Left lung (tissue), 4 donors: ENCODE measurements at regions not wholly inside any gene's neighbourhood (a gene's known extent, or its start where the extent isn't known, plus 50 kb on each side); places are given as distances from the start of the nearest gene placed in this dataset.

Source experiments
- ATAC-seq: fragments of 200-7000 bp; cut with Tn5 transposase; one replicate; pipeline ENCODE4 v1.9.1; 2020; ENCODE audit warnings: moderate library complexity
- DNase-seq, 4 donors: peaks; one replicate each; pipeline ENCODE4 v3.0.0-alpha.2; 2013 to 2020
- H3K27ac ChIP-seq, 2 donors: fragments of 200-600 bp; sonication (generic) in 1 of 2; one replicate each; pipeline versions ENCODE4 v1.5.0 to v1.8.0; 2020 to 2021
- H3K27me3 ChIP-seq, 2 donors: fragments of 200-600 bp; sonication (generic) in 1 of 2; one replicate each; pipeline versions ENCODE4 v1.5.0 to v1.8.0; 2020 to 2021
- H3K36me3 ChIP-seq, 2 donors: fragments of 200-600 bp; sonication (generic) in 1 of 2; one replicate each; pipeline versions ENCODE4 v1.5.0 to v1.8.0; 2020 to 2021
- H3K4me1 ChIP-seq, 2 donors: fragments of 200-600 bp; one replicate each; pipeline ENCODE4 v1.8.0; 2021
- H3K4me3 ChIP-seq, 2 donors: fragments of 200-600 bp; sonication (generic) in 1 of 2; one replicate each; pipeline versions ENCODE4 v1.5.0 to v1.8.0; 2020 to 2021; ENCODE audit warnings: mild to moderate bottlenecking in 1 of 2
- H3K9me3 ChIP-seq, 2 donors: fragments of 200-600 bp; sonication (generic) in 1 of 2; one replicate each; pipeline versions ENCODE4 v1.5.0 to v1.8.0; 2020 to 2021
- CTCF ChIP-seq, 2 donors: fragments of 200-600 bp; sonication (generic) in 1 of 2; IDR thresholded peaks; one replicate each; pipeline versions ENCODE4 v1.5.0 to v1.8.0; 2021; ENCODE audit warnings: antibody characterized with exemption in 2 of 2
- intact Hi-C, 2 donors: fragments of 100-400 bp; cut with DNase I; formaldehyde crosslinking; loops; one replicate each; pipeline versions ENCODE4 v1.11.2 to v1.14.2; 2022
- donor health status: DM: no; HTN: yes; CAD: no.
- donor health status: DM: no; HTN: no; CAD: no.

- no peak for ATAC-seq
- no peak for TF ChIP-seq CTCF (IDR thresholded peaks at IDR 0.05)
- Histone ChIP-seq H3K4me1 (no peaks in the 10 kb centered on the region), H3K9me3 (no peaks in the 10 kb centered on the region), H3K27ac (no peak overlapping the region), H3K27me3 (no peaks in the 10 kb centered on the region), H3K4me3 (no peak overlapping the region), H3K36me3 (no peaks in the 10 kb centered on the region)
- intact Hi-C loops: no loop called here
- no peak for DNase-seq
These were observed 130.4 kb upstream of the C11orf87 start for GRCh38 chr11:109291553-109291952.

- no peaks in the 10 kb centered on the region for H3K36me3 ChIP-seq
- DNase-seq (no peak), ATAC-seq (no peak)
- peaks cover 0 to 5% of the 10 kb centered on the region in 2 donors for H3K4me1 ChIP-seq
- intact Hi-C loops: no loop called here
- H3K27me3 ChIP-seq: no peaks in the 10 kb centered on the region
- peaks cover 0 to 2% of the 10 kb centered on the region in 2 donors for H3K9me3 ChIP-seq
- no peak overlapping the region for H3K4me3 ChIP-seq
- H3K27ac ChIP-seq: no peak overlapping the region
- no peak for TF ChIP-seq CTCF (IDR thresholded peaks at IDR 0.05)
These were observed 123.1 kb upstream of the C11orf87 start for GRCh38 chr11:109298865-109299264.

- Histone ChIP-seq H3K4me3 (no peak overlapping the region), H3K27ac (no peak overlapping the region), H3K36me3 (no peaks in the 10 kb centered on the region), H3K27me3 (no peaks in the 10 kb centered on the region), H3K9me3 (peaks cover 0 to 2% of the 10 kb centered on the region in 2 donors), H3K4me1 (peaks cover 0 to 5% of the 10 kb centered on the region in 2 donors)
- intact Hi-C loops: no loop called here
- TF ChIP-seq CTCF (IDR thresholded peaks at IDR 0.05): no peak
- DNase-seq (no peak), ATAC-seq (no peak)
These were observed 121.8 kb upstream of the C11orf87 start for GRCh38 chr11:109300211-109300610.

DNA sequence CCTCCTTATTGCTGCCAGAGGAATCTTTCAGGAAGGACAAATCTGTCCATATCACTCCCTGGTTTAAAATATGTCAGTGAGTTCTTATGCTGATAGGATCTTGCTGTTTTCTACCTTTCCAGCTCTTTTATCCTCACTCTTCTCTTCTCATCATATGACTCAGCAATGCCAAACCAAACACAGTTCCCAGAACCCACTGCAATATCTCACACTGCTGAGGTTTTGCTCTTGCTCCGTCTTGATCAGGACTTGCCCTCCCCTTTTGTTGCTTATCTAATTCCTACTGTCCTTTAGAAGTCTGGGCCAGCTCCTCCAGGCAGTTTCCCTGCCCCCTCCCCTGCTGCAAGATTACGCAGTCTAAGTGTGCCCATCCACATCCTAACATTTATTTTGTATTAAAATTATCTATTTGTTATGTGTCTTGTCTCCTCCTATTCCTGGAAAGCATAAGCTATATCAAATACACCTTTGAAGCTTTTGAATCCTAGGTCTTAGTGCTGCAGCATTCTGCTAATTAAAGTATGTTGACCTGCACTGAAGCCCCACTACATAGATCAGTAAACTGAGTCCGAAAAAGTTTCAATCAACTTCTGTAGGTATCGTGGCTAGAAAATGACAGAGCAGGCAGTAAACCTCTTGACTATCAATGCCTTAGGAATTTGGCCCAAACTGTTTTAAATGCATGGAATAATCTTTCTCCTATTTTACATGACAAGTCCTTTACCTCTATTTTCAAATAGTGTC is 119.2 kb upstream of the C11orf87 start:
- no peak overlapping the region for H3K4me3 ChIP-seq
- H3K9me3 ChIP-seq: peaks cover 0 to 2% of the 10 kb centered on the region in 2 donors
- intact Hi-C loops: no loop called here
- no peaks in the 10 kb centered on the region for H3K27me3 ChIP-seq
- no peak overlapping the region for H3K27ac ChIP-seq
- TF ChIP-seq CTCF (IDR thresholded peaks at IDR 0.05): no peak
- no peaks in the 10 kb centered on the region for H3K36me3 ChIP-seq
- ATAC-seq (no peak), DNase-seq (no peak)
- peaks cover 0 to 5% of the 10 kb centered on the region in 2 donors for H3K4me1 ChIP-seq

GRCh38 chr11:109303342-109303741 is 118.6 kb upstream of the C11orf87 start:
- ATAC-seq: peak; percentile 92
- Histone ChIP-seq H3K27me3 (no peaks in the 10 kb centered on the region), H3K36me3 (no peaks in the 10 kb centered on the region), H3K4me3 (no peak overlapping the region), H3K27ac (no peak overlapping the region), H3K4me1 (peaks cover 0 to 5% of the 10 kb centered on the region in 2 donors), H3K9me3 (no peaks in the 10 kb centered on the region)
- intact Hi-C loops: no loop called here
- no peak for TF ChIP-seq CTCF (IDR thresholded peaks at IDR 0.05)
- no peak for DNase-seq
